ENCODE measurements at regions not wholly inside any gene's neighbourhood (a gene's known extent, or its start where the extent isn't known, plus 50 kb on each side); places are given as distances from the start of the nearest gene placed in this dataset.
"Not testable (repeated sequence)": the region's sequence is repeated elsewhere in the genome, so short reads cannot be mapped to it uniquely, and the experiment has no call there.

- H3K4me3 ChIP-seq, result no peak overlapping the region
- no peak overlapping the region for H3K27ac ChIP-seq
Measured at GRCh38 chr1:219741011-219741970, 128.4 kb upstream of the ZC3H11B start.

- H3K4me3 ChIP-seq, result no peak overlapping the region
- H3K27ac ChIP-seq, result no peak overlapping the region
Measured at GRCh38 chr1:219733511-219734174, 120.7 kb upstream of the ZC3H11B start.

GRCh38 chr1:219732814-219733491 is 120.0 kb upstream of the ZC3H11B start:
- no peak overlapping the region for H3K27ac ChIP-seq
- H3K4me3 ChIP-seq, result no peak overlapping the region

GRCh38 chr1:219731771-219732170 is 118.9 kb upstream of the ZC3H11B start:
- no peak overlapping the region for H3K27ac ChIP-seq
- H3K4me3 ChIP-seq, result no peak overlapping the region

GRCh38 chr1:219726480-219727272 is 113.8 kb upstream of the ZC3H11B start:
- Histone ChIP-seq H3K27ac (no peak overlapping the region), H3K4me3 (no peak overlapping the region)

- no peak overlapping the region for H3K27ac ChIP-seq
- no peak overlapping the region for H3K4me3 ChIP-seq
Measured at GRCh38 chr1:219724440-219724839, 111.5 kb upstream of the ZC3H11B start.

- Histone ChIP-seq H3K27ac (no peak overlapping the region), H3K4me3 (no peak overlapping the region)
Measured at GRCh38 chr1:219717536-219717935, 104.6 kb upstream of the ZC3H11B start.

GRCh38 chr1:219716611-219717114 is 103.8 kb upstream of the ZC3H11B start:
- no peak overlapping the region for H3K27ac ChIP-seq
- H3K4me3 ChIP-seq, result no peak overlapping the region

- H3K4me3 ChIP-seq, result no peak overlapping the region
- no peak overlapping the region for H3K27ac ChIP-seq
Measured at GRCh38 chr1:219713981-219714381, 101.1 kb upstream of the ZC3H11B start.

- no peak overlapping the region for H3K4me3 ChIP-seq
- H3K27ac ChIP-seq, result no peak overlapping the region
Measured at GRCh38 chr1:219712506-219712905, 99.6 kb upstream of the ZC3H11B start.

GRCh38 chr1:219710529-219711194 is 97.8 kb upstream of the ZC3H11B start:
- peak overlapping the region in 1 of 21 experiments; percentile 7 for H3K27ac ChIP-seq

GRCh38 chr1:219708919-219709543 is 96.1 kb upstream of the ZC3H11B start:
- Histone ChIP-seq H3K27ac (no peak overlapping the region), H3K4me3 (no peak overlapping the region)

More at GRCh38 chr1:219710529-219711194, 97.8 kb upstream of the ZC3H11B start:
- no peak overlapping the region for H3K4me3 ChIP-seq

GRCh38 chr1:219707885-219708284 is 95.0 kb upstream of the ZC3H11B start:
- not testable (repeated sequence) for H3K4me3 ChIP-seq, H3K27ac ChIP-seq

GRCh38 chr1:219704331-219704730 is 91.4 kb upstream of the ZC3H11B start:
- not testable (repeated sequence) for H3K4me3 ChIP-seq, H3K27ac ChIP-seq

- H3K4me3 ChIP-seq, result no peak overlapping the region
- no peak overlapping the region for H3K27ac ChIP-seq
Measured at GRCh38 chr1:219703368-219703639, 90.4 kb upstream of the ZC3H11B start.

GRCh38 chr1:219701476-219701875 is 88.6 kb upstream of the ZC3H11B start:
- H3K27ac ChIP-seq, result no peak overlapping the region
- H3K4me3 ChIP-seq, result no peak overlapping the region

GRCh38 chr1:219699870-219700269 is 87.0 kb upstream of the ZC3H11B start:
- Histone ChIP-seq H3K27ac (no peak overlapping the region), H3K4me3 (no peak overlapping the region)

GRCh38 chr1:219697682-219698081 is 84.8 kb upstream of the ZC3H11B start:
- Histone ChIP-seq H3K4me3 (no peak overlapping the region), H3K27ac (no peak overlapping the region)

- Histone ChIP-seq H3K27ac (no peak overlapping the region), H3K4me3 (no peak overlapping the region)
Measured at GRCh38 chr1:219692981-219693380, 80.1 kb upstream of the ZC3H11B start.
